ENCODE measurements at regions not wholly inside any gene's neighbourhood (a gene's known extent, or its start where the extent isn't known, plus 50 kb on each side); places are given as distances from the start of the nearest gene placed in this dataset.

DNA sequence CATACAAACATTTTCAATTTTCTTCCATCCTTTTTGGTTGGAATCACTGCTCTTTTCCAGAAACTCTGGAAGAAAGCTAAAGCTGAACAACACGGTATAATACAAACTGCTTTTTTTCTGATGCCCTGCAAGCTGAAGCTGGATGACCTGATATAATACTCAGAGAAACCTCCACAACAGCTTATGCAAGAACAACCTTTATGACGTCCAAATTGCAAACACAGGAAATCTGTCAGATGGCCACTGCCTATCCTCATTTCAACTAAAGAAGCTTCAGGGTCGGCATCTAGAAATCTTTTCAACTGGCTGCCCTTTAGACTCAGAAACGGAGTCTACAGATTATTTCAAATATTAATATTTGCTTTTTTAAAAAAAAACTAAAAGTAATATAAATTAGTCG, 106.5 kb upstream of the PRDM9 start:
- H3K4me2 ChIP-seq (ENCODE audit: low read depth, low read length, poor library complexity, severe bottlenecking), result no peak overlapping the region
- H3K4me3 ChIP-seq (ENCODE audit: insufficient read depth, low read length, poor library complexity, severe bottlenecking), result no peak overlapping the region
- H3K9ac ChIP-seq (ENCODE audit: low read length), result no peak overlapping the region
- H3K36me3 ChIP-seq (ENCODE audit: low read length), result no peaks in the 10 kb centered on the region; the same call in 1 of the 2 replicates
- peaks cover 8% of the 10 kb centered on the region; the same call in 1 of the 2 replicates for H3K9me3 ChIP-seq (ENCODE audit: insufficient read depth, low read length)
- no peaks in the 10 kb centered on the region for H4K20me1 ChIP-seq (ENCODE audit: low read depth, low read length)
- no peaks in the 10 kb centered on the region for H3F3A ChIP-seq (ENCODE audit: insufficient read depth)
- TF ChIP-seq, protein P1, sequence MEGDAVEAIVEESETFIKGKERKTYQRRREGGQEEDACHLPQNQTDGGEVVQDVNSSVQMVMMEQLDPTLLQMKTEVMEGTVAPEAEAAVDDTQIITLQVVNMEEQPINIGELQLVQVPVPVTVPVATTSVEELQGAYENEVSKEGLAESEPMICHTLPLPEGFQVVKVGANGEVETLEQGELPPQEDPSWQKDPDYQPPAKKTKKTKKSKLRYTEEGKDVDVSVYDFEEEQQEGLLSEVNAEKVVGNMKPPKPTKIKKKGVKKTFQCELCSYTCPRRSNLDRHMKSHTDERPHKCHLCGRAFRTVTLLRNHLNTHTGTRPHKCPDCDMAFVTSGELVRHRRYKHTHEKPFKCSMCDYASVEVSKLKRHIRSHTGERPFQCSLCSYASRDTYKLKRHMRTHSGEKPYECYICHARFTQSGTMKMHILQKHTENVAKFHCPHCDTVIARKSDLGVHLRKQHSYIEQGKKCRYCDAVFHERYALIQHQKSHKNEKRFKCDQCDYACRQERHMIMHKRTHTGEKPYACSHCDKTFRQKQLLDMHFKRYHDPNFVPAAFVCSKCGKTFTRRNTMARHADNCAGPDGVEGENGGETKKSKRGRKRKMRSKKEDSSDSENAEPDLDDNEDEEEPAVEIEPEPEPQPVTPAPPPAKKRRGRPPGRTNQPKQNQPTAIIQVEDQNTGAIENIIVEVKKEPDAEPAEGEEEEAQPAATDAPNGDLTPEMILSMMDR (IDR thresholded peaks at IDR 0.05; ENCODE audit: insufficient read depth, low read length, poor library complexity, severe bottlenecking), result no peak
- no peak for TF ChIP-seq EZH2phosphoT487 (conservative IDR thresholded peaks at IDR 0.05; ENCODE audit: low read length)
- H3K27me3 ChIP-seq (ENCODE audit: low read length), result no peaks in the 10 kb centered on the region
- no peaks in the 10 kb centered on the region for H3K9me2 ChIP-seq (replicated peaks; ENCODE audit: insufficient read depth, low read length)
- no peak overlapping the region for H3K27ac ChIP-seq (ENCODE audit: low read depth, low read length)
- H2AFZ ChIP-seq (ENCODE audit: low read depth, low read length, severe bottlenecking), result peak overlapping the region; percentile 27
- no peaks in the 10 kb centered on the region for H3K79me2 ChIP-seq (ENCODE audit: insufficient read depth, low read length)

DNA sequence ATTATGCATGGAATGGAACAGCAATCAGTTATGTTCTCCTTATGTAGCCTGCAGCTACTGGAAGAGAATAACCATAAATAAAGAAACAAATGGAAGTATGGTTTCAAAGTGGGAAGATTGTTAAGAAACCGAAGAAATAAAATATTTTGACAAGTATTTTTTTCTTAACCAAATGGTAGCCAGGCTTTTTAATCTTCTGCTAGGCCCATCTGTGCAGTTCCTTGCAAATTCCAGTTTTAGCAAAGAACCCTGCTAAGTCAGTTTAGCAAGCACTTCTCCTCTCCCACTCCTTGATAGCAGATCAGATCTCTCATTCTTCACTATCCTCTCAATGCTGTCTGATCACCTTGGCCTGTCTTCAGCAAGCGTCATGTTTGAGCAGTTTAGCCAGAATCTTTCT, 111.1 kb upstream of the PRDM9 start:
- H3F3A ChIP-seq (ENCODE audit: insufficient read depth), result no peaks in the 10 kb centered on the region
- no peaks in the 10 kb centered on the region for H3K27me3 ChIP-seq (ENCODE audit: low read length)
- H3K9me2 ChIP-seq (replicated peaks; ENCODE audit: insufficient read depth, low read length), result no peaks in the 10 kb centered on the region
- H3K36me3 ChIP-seq (ENCODE audit: low read length), result no peaks in the 10 kb centered on the region; the same call in 1 of the 2 replicates
- no peaks in the 10 kb centered on the region for H4K20me1 ChIP-seq (ENCODE audit: low read depth, low read length)
- H2AFZ ChIP-seq (ENCODE audit: low read depth, low read length, severe bottlenecking), result peak overlapping the region; percentile 19
- H3K4me3 ChIP-seq (ENCODE audit: insufficient read depth, low read length, poor library complexity, severe bottlenecking), result no peak overlapping the region
- no peak for TF ChIP-seq EZH2phosphoT487 (conservative IDR thresholded peaks at IDR 0.05; ENCODE audit: low read length)
- TF ChIP-seq, protein P1 (IDR thresholded peaks at IDR 0.05; ENCODE audit: insufficient read depth, low read length, poor library complexity, severe bottlenecking), result no peak
- H3K9me3 ChIP-seq (ENCODE audit: insufficient read depth, low read length), result peaks cover 10% of the 10 kb centered on the region; the same call in 1 of the 2 replicates
- no peak overlapping the region for H3K4me2 ChIP-seq (ENCODE audit: low read depth, low read length, poor library complexity, severe bottlenecking)
- H3K27ac ChIP-seq (ENCODE audit: low read depth, low read length), result no peak overlapping the region
- H3K9ac ChIP-seq (ENCODE audit: low read length), result no peak overlapping the region
- no peaks in the 10 kb centered on the region for H3K79me2 ChIP-seq (ENCODE audit: insufficient read depth, low read length)

DNA sequence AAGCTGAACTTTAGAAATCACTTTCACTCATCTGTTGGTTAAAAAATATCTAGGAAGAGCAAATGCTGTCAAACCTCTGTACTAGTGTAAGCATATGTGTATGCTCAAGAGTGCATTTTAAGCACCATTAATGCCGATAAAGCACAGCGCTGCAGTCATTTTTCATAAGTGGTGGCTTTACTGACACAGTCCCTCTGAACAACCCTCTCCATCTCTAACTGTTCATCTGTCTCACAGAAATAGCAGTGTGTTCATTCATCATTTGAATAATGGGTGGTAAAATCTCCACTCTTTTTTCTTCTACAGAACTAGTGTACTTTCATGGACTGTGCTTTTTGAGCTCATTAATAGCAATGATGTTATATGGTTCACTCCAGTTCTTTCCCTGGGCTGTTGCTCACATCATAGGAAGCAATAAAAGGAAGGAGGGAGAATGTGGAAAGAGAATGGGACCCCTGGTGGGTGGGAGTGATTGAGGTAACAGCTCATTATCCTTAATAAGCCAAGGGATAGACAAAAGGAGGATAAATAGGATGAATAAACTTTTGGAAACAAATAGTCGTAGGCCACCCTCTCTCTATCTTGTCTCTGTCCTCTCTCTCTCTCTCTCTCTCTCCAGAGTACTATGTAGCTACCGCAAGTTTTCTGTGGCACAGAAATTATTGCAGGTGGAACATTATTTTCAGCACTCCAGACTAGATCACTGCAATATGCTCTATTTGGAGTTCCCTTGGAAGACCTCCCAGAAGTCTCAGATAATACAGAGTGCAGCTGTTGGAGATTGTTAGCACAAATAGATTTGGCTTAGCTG, 117.9 kb upstream of the PRDM9 start:
- no peak for TF ChIP-seq EZH2phosphoT487 (conservative IDR thresholded peaks at IDR 0.05; ENCODE audit: low read length)
- TF ChIP-seq, protein P1 (IDR thresholded peaks at IDR 0.05; ENCODE audit: insufficient read depth, low read length, poor library complexity, severe bottlenecking), result no peak
- no peak overlapping the region for H3K4me2 ChIP-seq (ENCODE audit: low read depth, low read length, poor library complexity, severe bottlenecking)

More for the DNA sequence above, 117.9 kb upstream of the PRDM9 start:
- peaks cover 5% of the 10 kb centered on the region; the same call in 1 of the 2 replicates for H3K9me3 ChIP-seq (ENCODE audit: insufficient read depth, low read length)
- H3K9me2 ChIP-seq (replicated peaks; ENCODE audit: insufficient read depth, low read length), result no peaks in the 10 kb centered on the region
- H3K36me3 ChIP-seq (ENCODE audit: low read length), result no peaks in the 10 kb centered on the region
- H4K20me1 ChIP-seq (ENCODE audit: low read depth, low read length), result no peaks in the 10 kb centered on the region
- no peak overlapping the region for H3K4me3 ChIP-seq (ENCODE audit: insufficient read depth, low read length, poor library complexity, severe bottlenecking)
- H2AFZ ChIP-seq (ENCODE audit: low read depth, low read length, severe bottlenecking), result no peak overlapping the region
- no peak overlapping the region for H3K27ac ChIP-seq (ENCODE audit: low read depth, low read length)
- no peaks in the 10 kb centered on the region for H3K79me2 ChIP-seq (ENCODE audit: insufficient read depth, low read length)
- H3F3A ChIP-seq (ENCODE audit: insufficient read depth), result no peaks in the 10 kb centered on the region
- no peaks in the 10 kb centered on the region for H3K27me3 ChIP-seq (ENCODE audit: low read length)
- no peak overlapping the region for H3K9ac ChIP-seq (ENCODE audit: low read length)

All from SU-DHL-6 (cell line).